C4-2B (cell line): ENCODE measurements at regions not wholly inside any gene's neighbourhood (a gene's known extent, or its start where the extent isn't known, plus 50 kb on each side); places are given as distances from the start of the nearest gene placed in this dataset.

Source experiments
- ZFX ChIP-seq: fragments of 450-650 bp; IDR thresholded peaks from 2 replicates; pipeline ENCODE4 v1.6.1; 2017
- TF ChIP-seq, protein P1 (sequence below): fragments of 450-650 bp; conservative IDR thresholded peaks from 2 replicates; pipeline ENCODE4 v1.5.1; 2017; ENCODE audit warnings: mild to moderate bottlenecking

DNA sequence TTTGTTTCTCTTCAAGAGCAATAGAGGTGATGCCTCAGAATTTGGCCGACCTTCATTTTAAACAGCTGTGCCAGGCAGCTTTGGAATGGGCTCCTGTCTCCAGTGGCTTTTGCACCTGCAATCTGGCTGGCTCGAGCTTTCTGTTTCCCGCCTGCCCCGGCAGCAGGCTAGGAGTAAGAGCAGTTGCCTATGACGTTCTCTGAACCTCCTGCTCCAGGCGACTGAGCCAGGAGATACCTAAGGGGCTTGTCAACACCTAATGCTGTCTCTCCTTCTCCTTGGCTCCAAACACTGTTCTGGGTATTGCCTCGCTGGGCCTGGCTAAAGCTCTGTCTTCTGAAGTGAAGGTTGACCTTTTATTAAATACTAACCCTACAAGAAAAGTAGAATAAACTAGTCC is 229.9 kb downstream of the LRRN1 start:
- TF ChIP-seq, protein P1, sequence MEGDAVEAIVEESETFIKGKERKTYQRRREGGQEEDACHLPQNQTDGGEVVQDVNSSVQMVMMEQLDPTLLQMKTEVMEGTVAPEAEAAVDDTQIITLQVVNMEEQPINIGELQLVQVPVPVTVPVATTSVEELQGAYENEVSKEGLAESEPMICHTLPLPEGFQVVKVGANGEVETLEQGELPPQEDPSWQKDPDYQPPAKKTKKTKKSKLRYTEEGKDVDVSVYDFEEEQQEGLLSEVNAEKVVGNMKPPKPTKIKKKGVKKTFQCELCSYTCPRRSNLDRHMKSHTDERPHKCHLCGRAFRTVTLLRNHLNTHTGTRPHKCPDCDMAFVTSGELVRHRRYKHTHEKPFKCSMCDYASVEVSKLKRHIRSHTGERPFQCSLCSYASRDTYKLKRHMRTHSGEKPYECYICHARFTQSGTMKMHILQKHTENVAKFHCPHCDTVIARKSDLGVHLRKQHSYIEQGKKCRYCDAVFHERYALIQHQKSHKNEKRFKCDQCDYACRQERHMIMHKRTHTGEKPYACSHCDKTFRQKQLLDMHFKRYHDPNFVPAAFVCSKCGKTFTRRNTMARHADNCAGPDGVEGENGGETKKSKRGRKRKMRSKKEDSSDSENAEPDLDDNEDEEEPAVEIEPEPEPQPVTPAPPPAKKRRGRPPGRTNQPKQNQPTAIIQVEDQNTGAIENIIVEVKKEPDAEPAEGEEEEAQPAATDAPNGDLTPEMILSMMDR = no peak
- no peak for TF ChIP-seq ZFX
